ENCODE measurements at regions not wholly inside any gene's neighbourhood (a gene's known extent, or its start where the extent isn't known, plus 50 kb on each side); places are given as distances from the start of the nearest gene placed in this dataset.

- TF ChIP-seq CTCF (optimal IDR thresholded peaks at IDR 0.05 in 1 of 3, IDR thresholded peaks at IDR 0.05 in 1 of 3, conservative IDR thresholded peaks at IDR 0.05 in 1 of 3; ENCODE audit: extremely low read depth in 1 of 3, insufficient read depth in 2 of 3, low read length in 3 of 3) (no peak), EZH2 (IDR thresholded peaks at IDR 0.05; ENCODE audit: low read length) (no peak)
Observed at GRCh38 chr16:48004141-48004695, 151.6 kb downstream of the ABCC12 start.
